Pancreas (tissue), 10 donors: ENCODE measurements at regions not wholly inside any gene's neighbourhood (a gene's known extent, or its start where the extent isn't known, plus 50 kb on each side); places are given as distances from the start of the nearest gene placed in this dataset.

ENCODE experiments used
- ATAC-seq, 4 donors: fragments of 200-7000 bp; cut with Tn5 transposase; one replicate each; pipeline versions ENCODE4 v1.8.0 to v1.9.1; 2020; ENCODE audit warnings: mild to moderate bottlenecking in 4 of 4, moderate library complexity in 4 of 4
- DNase-seq, 6 donors: peaks; one replicate each; pipeline ENCODE4 v3.0.0-alpha.2; 2020
- FAIRE-seq: peaks from 2 replicates; lab custom pipeline; 2012; peaks lifted over from hg19 to GRCh38; lab: Jason Lieb, UNC
- H3K27ac ChIP-seq, 4 donors: fragments of 200-600 bp; sonication (generic); 1 replicate in 3 of 4; 2 replicates in 1 of 4; pipeline versions ENCODE4 v1.5.0 to v1.8.0; 2020
- H3K27me3 ChIP-seq, 4 donors: fragments of 200-600 bp; one replicate each; pipeline ENCODE4 v1.8.0; 2021
- H3K36me3 ChIP-seq, 3 donors: fragments of 200-600 bp; sonication (generic) in 1 of 3; one replicate each; pipeline versions ENCODE4 v1.5.0 to v1.8.0; 2020 to 2021
- H3K4me1 ChIP-seq, 3 donors: fragments of 200-600 bp; one replicate each; pipeline ENCODE4 v1.8.0; 2021
- H3K4me3 ChIP-seq, 4 donors: fragments of 200-600 bp; sonication (generic) in 2 of 4; one replicate each; pipeline versions ENCODE4 v1.5.0 to v1.8.0; 2020 to 2021
- H3K9me3 ChIP-seq, 4 donors: fragments of 200-600 bp; one replicate each; pipeline ENCODE4 v1.8.0; 2021
- CTCF ChIP-seq, 4 donors: fragments of 200-600 bp; sonication (generic) in 3 of 4; IDR thresholded peaks; one replicate each; pipeline versions ENCODE4 v1.5.0 to v1.8.0; 2021; ENCODE audit warnings: antibody characterized with exemption in 4 of 4
- WGBS, 2 donors: extraction: QIAGEN DNeasy Blood & Tissue Kit; methylation state at CpG; one replicate each; pipeline ENCODE4 v1.1.7; 2013; 5-methylcytosine and 5-hydroxymethylcytosine counted together
- intact Hi-C, 3 donors: fragments of 100-400 bp; cut with DNase I; formaldehyde crosslinking; loops; one replicate each; pipeline versions ENCODE4 v1.11.1 to v1.14.2; 2022
- donor health status: healthy with polysubstance abuse.
- donor health status: DM: no; HTN: no; CAD: no; lungs with moderate emphysema.
- donor health status: DM: no; HTN: no; CAD: no.
- donor health status: control.
- donor health status: control.
- donor health status: Bipolar disorder and iron deficiency.
- donor health status: DM: yes; HTN: yes; CAD: no.
- donor health status: DM: no; HTN: no; CAD: no.
- donor health status: DM: no; HTN: no; CAD: no.
- donor health status: DM: yes; HTN: yes; CAD: no.

GRCh38 chr18:64392202-64392601, 243.3 kb upstream of the LINC00305 start:
- DNase-seq, result no peak
- no peak for FAIRE-seq
- no peak overlapping the region for H3K27ac ChIP-seq
- no peak overlapping the region for H3K4me3 ChIP-seq
- 31 to 56% methylated on average over 1 of the region's 1 CpG for WGBS, 2 donors
- no peak for TF ChIP-seq CTCF (IDR thresholded peaks at IDR 0.05)
- no peaks in the 10 kb centered on the region for H3K36me3 ChIP-seq
- H3K4me1 ChIP-seq, result no peaks in the 10 kb centered on the region
- ATAC-seq, result no peak
- no peaks in the 10 kb centered on the region for H3K9me3 ChIP-seq
- intact Hi-C loops, result no loop called here
- no peaks in the 10 kb centered on the region for H3K27me3 ChIP-seq

GRCh38 chr18:64384101-64384500, 235.2 kb upstream of the LINC00305 start:
- intact Hi-C loops, result no loop called here
- Histone ChIP-seq H3K4me1 (no peaks in the 10 kb centered on the region), H3K9me3 (no peaks in the 10 kb centered on the region), H3K27ac (no peak overlapping the region), H3K27me3 (no peaks in the 10 kb centered on the region), H3K36me3 (no peaks in the 10 kb centered on the region), H3K4me3 (no peak overlapping the region)
- DNase-seq (no peak), FAIRE-seq (no peak), ATAC-seq (no peak)
- TF ChIP-seq CTCF (IDR thresholded peaks at IDR 0.05), result no peak
- WGBS, 2 donors, result 69 to 75% methylated on average over 1 of the region's 1 CpG

GRCh38 chr18:64380117-64380516, 231.2 kb upstream of the LINC00305 start:
- WGBS, 2 donors, result 75 to 76% methylated on average over 1 of the region's 1 CpG
- no peaks in the 10 kb centered on the region for H3K36me3 ChIP-seq
- ATAC-seq, result no peak
- H3K9me3 ChIP-seq, result no peaks in the 10 kb centered on the region
- no peak for DNase-seq
- FAIRE-seq, result no peak
- H3K4me1 ChIP-seq, result no peaks in the 10 kb centered on the region
- no peak for TF ChIP-seq CTCF (IDR thresholded peaks at IDR 0.05)
- no peak overlapping the region for H3K4me3 ChIP-seq
- intact Hi-C loops, result no loop called here
- H3K27ac ChIP-seq, result no peak overlapping the region
- H3K27me3 ChIP-seq, result no peaks in the 10 kb centered on the region

GRCh38 chr18:64379662-64380061, 230.8 kb upstream of the LINC00305 start:
- WGBS, 2 donors, result 73 to 75% methylated on average over 1 of the region's 1 CpG
- TF ChIP-seq CTCF (IDR thresholded peaks at IDR 0.05), result no peak
- intact Hi-C loops, result no loop called here

GRCh38 chr18:64377446-64377845, 228.6 kb upstream of the LINC00305 start:
- H3K27ac ChIP-seq, result no peak overlapping the region
- no peaks in the 10 kb centered on the region for H3K9me3 ChIP-seq
- 53 to 71% methylated on average over 4 of the region's 4 CpGs for WGBS, 2 donors
- intact Hi-C loops, result no loop called here
- no peaks in the 10 kb centered on the region for H3K36me3 ChIP-seq
- DNase-seq (no peak), FAIRE-seq (no peak), ATAC-seq (no peak)
- no peaks in the 10 kb centered on the region for H3K4me1 ChIP-seq
- no peak overlapping the region for H3K4me3 ChIP-seq
- TF ChIP-seq CTCF (IDR thresholded peaks at IDR 0.05), result no peak
- no peaks in the 10 kb centered on the region for H3K27me3 ChIP-seq

More at GRCh38 chr18:64379662-64380061, 230.8 kb upstream of the LINC00305 start:
- no peak overlapping the region for H3K27ac ChIP-seq
- H3K27me3 ChIP-seq, result no peaks in the 10 kb centered on the region
- H3K9me3 ChIP-seq, result no peaks in the 10 kb centered on the region
- DNase-seq, result no peak
- H3K4me3 ChIP-seq, result no peak overlapping the region
- FAIRE-seq, result no peak
- ATAC-seq, result no peak
- no peaks in the 10 kb centered on the region for H3K4me1 ChIP-seq
- H3K36me3 ChIP-seq, result no peaks in the 10 kb centered on the region
